ENCODE measurements at regions not wholly inside any gene's neighbourhood (a gene's known extent, or its start where the extent isn't known, plus 50 kb on each side); places are given as distances from the start of the nearest gene placed in this dataset.
"Not testable (repeated sequence)": the region's sequence is repeated elsewhere in the genome, so short reads cannot be mapped to it uniquely, and the experiment has no call there.

GRCh38 chr5:38607396-38607795 lies 51.0 kb upstream of the LIFR start:
- DNase-seq, result no peak

GRCh38 chr5:38607930-38608564 lies 51.6 kb upstream of the LIFR start:
- DNase-seq, result no peak

- peak; percentile 28 for DNase-seq
These were observed 52.4 kb upstream of the LIFR start for GRCh38 chr5:38608874-38609273.

- DNase-seq, result no peak
These were observed 56.4 kb upstream of the LIFR start for GRCh38 chr5:38612851-38613250.

- no peak for DNase-seq
These were observed 57.0 kb upstream of the LIFR start for GRCh38 chr5:38613490-38613889.

GRCh38 chr5:38613992-38614836 lies 57.8 kb upstream of the LIFR start:
- no peak for DNase-seq

GRCh38 chr5:38615042-38615441 lies 58.6 kb upstream of the LIFR start:
- DNase-seq, result no peak

GRCh38 chr5:38615981-38616451 lies 59.6 kb upstream of the LIFR start:
- DNase-seq, result no peak

GRCh38 chr5:38618154-38618553 lies 61.7 kb upstream of the LIFR start:
- no peak for DNase-seq

GRCh38 chr5:38621331-38621730 lies 64.9 kb upstream of the LIFR start:
- no peak for DNase-seq

GRCh38 chr5:38621840-38622437 lies 65.5 kb upstream of the LIFR start:
- no peak for DNase-seq

- DNase-seq, result no peak
These were observed 66.3 kb upstream of the LIFR start for GRCh38 chr5:38622723-38623129.

- DNase-seq, result not testable (repeated sequence)
These were observed 68.1 kb upstream of the LIFR start for GRCh38 chr5:38624541-38624940.

GRCh38 chr5:38631376-38631775 lies 74.9 kb upstream of the LIFR start:
- DNase-seq, result not testable (repeated sequence)

GRCh38 chr5:38634568-38635369 lies 78.3 kb upstream of the LIFR start:
- DNase-seq, result no peak

- no peak for DNase-seq
These were observed 80.2 kb upstream of the LIFR start for GRCh38 chr5:38636626-38637025.

- DNase-seq, result no peak
These were observed 82.2 kb upstream of the LIFR start for GRCh38 chr5:38638656-38639055.

- no peak for DNase-seq
These were observed 83.2 kb upstream of the LIFR start for GRCh38 chr5:38639377-38640358.

GRCh38 chr5:38641003-38641402 lies 84.6 kb upstream of the LIFR start:
- DNase-seq, result no peak

GRCh38 chr5:38642189-38642911 lies 85.9 kb upstream of the LIFR start:
- DNase-seq, result no peak

GRCh38 chr5:38643616-38644015 lies 87.2 kb upstream of the LIFR start:
- no peak for DNase-seq

Data from NCI-H2227 treated with DMSO at 0.1 percent for 48 hours (cell line).